T-helper 2 cell treated with Interferon-gamma antibody and Interleukin-4, amounts not matched to agents 100 ng/mL and 5 ng/mL, for 36 hours (primary cell): ENCODE measurements at regions not wholly inside any gene's neighbourhood (a gene's known extent, or its start where the extent isn't known, plus 50 kb on each side); places are given as distances from the start of the nearest gene placed in this dataset.

Experiments
- intact Hi-C: fragments of 100-400 bp; cut with micrococcal nuclease; formaldehyde crosslinking; loops from one replicate; pipeline ENCODE4 v1.15.1; 2023

DNA sequence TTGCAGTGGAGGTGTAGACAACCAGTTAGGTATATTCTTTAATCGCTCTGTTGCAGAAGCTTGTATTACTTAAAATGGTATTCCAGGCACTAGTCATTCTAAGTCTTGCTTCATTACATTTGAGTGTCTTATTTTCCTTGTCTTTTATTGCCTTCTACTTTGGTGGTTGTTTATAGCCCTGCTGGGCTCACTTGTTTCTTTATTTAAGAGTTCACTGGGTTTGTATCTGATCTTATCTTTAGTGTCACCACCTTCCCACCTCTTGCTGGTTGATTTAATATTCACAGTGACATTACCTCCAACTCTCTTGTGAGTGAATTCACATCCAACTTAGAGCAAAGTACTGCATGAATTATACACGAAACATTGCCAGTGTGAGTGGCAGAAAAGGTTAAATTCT is 83.6 kb upstream of the BNC2 start:
- intact Hi-C loops = no loop called here

DNA sequence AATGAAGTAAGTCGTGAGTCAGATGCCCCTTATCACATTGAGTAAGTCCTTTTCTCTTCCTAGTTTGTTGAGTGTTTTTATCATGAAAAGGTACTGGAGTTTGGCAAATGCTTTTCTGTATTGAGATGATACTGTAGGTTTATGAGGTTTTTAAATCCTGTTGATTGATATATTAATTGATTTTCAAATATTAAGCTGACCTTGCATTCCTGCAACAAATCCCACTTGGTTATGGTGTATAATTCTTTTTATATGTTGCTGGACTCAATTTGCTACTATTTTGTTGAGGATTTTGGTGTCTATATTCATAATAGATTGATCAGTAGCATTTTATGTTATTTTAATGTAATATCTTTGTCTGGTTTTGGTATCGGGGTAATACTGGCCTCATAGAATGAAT is 81.0 kb upstream of the BNC2 start:
- intact Hi-C loops = no loop called here

- intact Hi-C loops = no loop called here
Measured at GRCh38 chr9:16950051-16950450, 79.6 kb upstream of the BNC2 start.

DNA sequence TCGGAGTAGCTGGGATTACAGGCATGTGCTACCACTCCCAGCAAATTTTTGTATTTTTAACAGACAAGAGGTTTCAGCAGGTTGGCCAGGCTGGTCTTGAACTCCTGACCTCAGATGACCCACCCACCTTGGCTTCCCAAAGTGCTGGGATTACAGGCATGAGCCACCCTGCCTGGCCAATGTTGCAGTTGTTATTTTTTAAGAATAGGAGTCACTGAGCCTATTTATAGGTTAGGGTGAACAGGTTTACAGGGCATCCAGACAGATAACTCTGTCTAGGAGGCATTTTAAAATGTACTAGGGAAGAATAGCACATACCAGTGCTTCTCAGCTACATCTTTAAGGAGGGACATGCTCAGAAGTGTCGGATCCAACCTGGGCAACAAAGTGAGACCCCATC is 60.1 kb upstream of the BNC2 start:
- intact Hi-C loops = no loop called here

DNA sequence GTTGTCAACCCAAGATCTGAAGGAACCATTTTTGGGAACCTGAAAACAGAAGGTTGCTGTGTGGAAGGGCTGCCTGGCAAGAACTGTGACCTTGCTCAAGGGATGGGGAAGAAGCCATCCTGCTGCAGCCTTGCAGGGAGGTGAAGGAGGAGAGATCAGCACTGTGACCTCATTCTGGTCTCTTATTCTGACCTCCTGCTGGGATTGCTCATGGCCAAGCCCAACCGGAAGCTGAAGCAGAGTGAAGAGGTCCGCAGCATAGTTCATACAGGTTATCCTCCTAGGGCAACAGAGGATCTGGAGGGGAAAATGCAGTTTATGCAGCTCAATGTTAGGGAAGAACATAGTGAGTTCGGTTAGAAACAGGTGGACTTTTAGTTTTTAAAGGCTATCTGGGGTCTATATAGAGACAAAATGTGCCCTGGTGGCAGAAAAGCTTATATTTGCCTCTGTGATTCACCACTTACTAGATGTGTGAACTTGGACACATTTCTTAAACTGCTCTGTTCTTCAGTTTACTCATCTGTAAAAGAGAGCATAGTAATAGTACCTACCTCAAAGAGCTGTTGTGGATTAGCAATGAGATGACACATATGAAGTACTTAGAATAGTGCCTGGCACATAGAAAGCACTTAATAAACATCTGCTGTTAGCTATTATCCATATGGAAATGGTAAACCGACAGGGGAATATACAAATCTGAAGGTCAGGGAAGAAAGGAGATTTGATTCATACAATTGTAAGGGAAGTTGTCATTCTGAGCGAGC is 57.9 kb upstream of the BNC2 start:
- intact Hi-C loops = no loop called here

DNA sequence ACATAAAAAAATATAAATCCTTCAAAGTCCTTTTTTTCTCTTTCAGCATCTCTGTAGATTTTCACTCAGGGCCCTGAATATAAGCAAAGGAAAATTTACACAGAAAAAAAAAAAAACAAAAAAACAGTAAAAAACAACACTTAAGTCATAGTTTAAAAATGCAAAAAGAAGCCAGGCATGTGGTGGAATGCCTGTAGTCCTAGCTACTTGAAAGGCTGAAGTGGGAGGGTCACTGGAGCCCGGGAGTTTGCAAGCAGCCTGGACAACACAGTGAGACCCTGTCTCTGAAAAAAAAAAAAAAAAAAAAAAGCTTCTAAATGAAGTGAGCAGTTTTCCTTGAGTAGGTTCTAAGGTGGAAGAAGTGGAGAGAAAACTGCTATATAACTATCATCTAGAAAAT is 55.0 kb upstream of the BNC2 start:
- intact Hi-C loops = no loop called here

DNA sequence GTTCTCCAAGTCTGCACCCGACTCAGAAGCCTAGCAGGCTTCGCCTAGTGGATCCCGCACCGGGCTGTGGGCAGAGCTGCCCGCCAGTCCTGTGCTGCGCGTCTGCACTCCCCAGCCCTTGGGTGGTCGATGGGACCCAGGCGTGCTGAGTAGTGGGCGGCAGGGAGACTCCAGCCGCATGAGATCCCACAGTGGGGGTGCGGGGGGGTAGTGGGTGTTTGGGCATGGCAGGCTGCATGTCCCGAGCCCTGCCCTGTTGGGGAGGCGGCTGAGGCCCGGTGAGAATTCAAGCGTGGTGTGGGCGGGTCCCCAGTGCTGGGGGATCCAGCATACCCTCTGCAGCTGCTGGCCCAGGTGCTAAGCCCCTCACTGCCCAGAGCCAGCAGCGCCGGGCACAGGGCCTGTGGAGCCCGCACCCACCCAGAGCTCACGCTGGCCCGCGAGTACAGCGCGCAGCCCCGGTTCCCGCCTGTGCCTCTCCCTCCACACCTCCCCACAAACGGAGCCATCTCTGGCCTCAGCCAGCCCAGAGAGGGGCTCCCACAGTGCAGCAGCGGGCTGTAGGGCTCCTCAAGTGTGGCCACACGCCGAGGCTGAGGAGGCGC is 53.9 kb upstream of the BNC2 start:
- intact Hi-C loops = no loop called here

DNA sequence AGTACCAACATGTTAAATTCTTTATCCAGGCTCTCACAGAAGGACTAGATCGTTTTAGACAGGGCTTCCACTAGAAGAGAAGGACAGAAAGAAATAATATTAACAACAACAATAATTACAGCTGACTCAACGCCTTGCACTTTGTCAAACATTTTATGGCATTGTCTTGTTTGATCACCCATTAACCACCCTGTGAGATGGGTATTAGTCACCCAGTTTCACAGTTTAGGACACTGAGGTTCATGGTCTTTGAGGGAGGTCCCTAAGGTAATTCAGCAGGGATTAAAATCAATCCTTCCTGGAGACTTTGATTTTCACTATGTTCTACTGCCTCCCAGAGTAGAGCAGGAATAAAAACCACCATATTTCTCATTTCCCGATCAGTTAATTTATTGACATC is 51.4 kb upstream of the BNC2 start:
- intact Hi-C loops = no loop called here
